Natural killer cell (primary cell): ENCODE measurements at regions not wholly inside any gene's neighbourhood (a gene's known extent, or its start where the extent isn't known, plus 50 kb on each side); places are given as distances from the start of the nearest gene placed in this dataset.
"Not testable (repeated sequence)": the region's sequence is repeated elsewhere in the genome, so short reads cannot be mapped to it uniquely, and the experiment has no call there.

Experiments
- ATAC-seq, 3 donors: fragments of 150-1000 bp in 2 of 3; fragments of 200-7000 bp in 1 of 3; cut with Tn5 transposase; 1 replicate in 1 of 3; 2 replicates in 2 of 3; pipeline ENCODE4 v1.10.0; 2021; ENCODE audit warnings: mild to moderate bottlenecking in 2 of 3, moderate library complexity in 2 of 3
- DNase-seq, 2 donors: peaks; one replicate each; pipeline versions ENCODE4 v3.0.0 to v3.0.0-alpha.2; 2013 to 2021; ENCODE audit warnings: mixed read lengths in 1 of 2
- H3K27ac ChIP-seq: one replicate; pipeline ENCODE4 v1.5.1; 2013; ENCODE audit warnings: mild to moderate bottlenecking, low read length
- H3K27me3 ChIP-seq: one replicate; pipeline ENCODE4 v1.6.1; 2013; ENCODE audit warnings: low read length; ENCODE audit not compliant: control insufficient read depth, insufficient read depth
- H3K36me3 ChIP-seq: one replicate; pipeline ENCODE4 v1.6.1; 2013; ENCODE audit warnings: low read length; ENCODE audit not compliant: control insufficient read depth, insufficient read depth
- H3K4me1 ChIP-seq: one replicate; pipeline ENCODE4 v1.6.1; 2013; ENCODE audit warnings: low read length; ENCODE audit not compliant: control insufficient read depth, insufficient read depth
- H3K4me3 ChIP-seq: one replicate; pipeline ENCODE4 v1.5.1; 2013; ENCODE audit warnings: low read length
- H3K9me3 ChIP-seq: one replicate; pipeline ENCODE4 v1.6.1; 2013; ENCODE audit warnings: low read length; ENCODE audit not compliant: control insufficient read depth, insufficient read depth
- H3K27ac Mint-ChIP-seq, 2 donors: one replicate each; pipeline ENCODE4 v1.8.0; 2022; ENCODE audit warnings: mild to moderate bottlenecking in 2 of 2, mixed read lengths in 2 of 2, moderate library complexity in 1 of 2
- H3K27me3 Mint-ChIP-seq, 2 donors: one replicate each; pipeline ENCODE4 v1.8.0; 2022; ENCODE audit warnings: low read depth in 2 of 2, mixed read lengths in 2 of 2
- H3K36me3 Mint-ChIP-seq: one replicate; pipeline ENCODE4 v1.8.0; 2022; ENCODE audit warnings: mixed read lengths
- H3K4me1 Mint-ChIP-seq, 2 donors: one replicate each; pipeline ENCODE4 v1.8.0; 2022; ENCODE audit warnings: mixed read lengths in 2 of 2
- H3K4me3 Mint-ChIP-seq: one replicate; pipeline ENCODE4 v1.8.0; 2022; ENCODE audit warnings: mild to moderate bottlenecking, moderate library complexity, mixed read lengths
- H3K9me3 Mint-ChIP-seq, 2 donors: one replicate each; pipeline ENCODE4 v1.8.0; 2022; ENCODE audit warnings: mixed read lengths in 2 of 2
- CTCF ChIP-seq: fragments of 200-600 bp; IDR thresholded peaks from one replicate; pipeline ENCODE4 v1.8.0; 2022; ENCODE audit warnings: antibody characterized with exemption
- WGBS: methylation state at CpG from one replicate; pipeline ENCODE4 v1.1.7; 2013; ENCODE audit warnings: missing lambda C conversion rate; ENCODE audit not compliant: insufficient coverage; 5-methylcytosine and 5-hydroxymethylcytosine counted together
- intact Hi-C: fragments of 100-400 bp; cut with micrococcal nuclease; formaldehyde crosslinking; loops from one replicate; pipeline ENCODE4 v1.14.2; 2022

- H3K4me1 ChIP-seq, H3K36me3 ChIP-seq, H3K4me1 Mint-ChIP-seq, H3K27ac Mint-ChIP-seq, H3K4me3 Mint-ChIP-seq, ATAC-seq, H3K4me3 ChIP-seq, H3K9me3 Mint-ChIP-seq, H3K27me3 ChIP-seq, DNase-seq, H3K9me3 ChIP-seq, H3K27ac ChIP-seq, intact Hi-C loops: not testable (repeated sequence)
- Mint-ChIP-seq H3K27me3 (peaks cover 2 to 25% of the 10 kb centered on the region in 2 donors), H3K36me3 (peaks cover 15% of the 10 kb centered on the region)
- no CpG with 5 or more reads among the region's 1 CpG for WGBS
Measured at GRCh38 chrX:65851306-65851705, 183.9 kb downstream of the MSN start.

GRCh38 chrX:65850821-65851220 is 183.4 kb downstream of the MSN start:
- Mint-ChIP-seq H3K27me3 (peaks cover 2 to 25% of the 10 kb centered on the region in 2 donors), H3K36me3 (peaks cover 15% of the 10 kb centered on the region)
- H3K4me1 ChIP-seq, intact Hi-C loops, H3K9me3 Mint-ChIP-seq, DNase-seq, H3K27ac ChIP-seq, H3K27me3 ChIP-seq, H3K4me3 ChIP-seq, H3K27ac Mint-ChIP-seq, ATAC-seq, H3K4me3 Mint-ChIP-seq, H3K36me3 ChIP-seq, H3K4me1 Mint-ChIP-seq, H3K9me3 ChIP-seq: not testable (repeated sequence)
- WGBS: no CpG with 5 or more reads among the region's 2 CpGs

GRCh38 chrX:65846974-65847373 is 179.5 kb downstream of the MSN start:
- DNase-seq: no peak
- intact Hi-C loops: no loop called here
- ATAC-seq: no peak
- Mint-ChIP-seq H3K27ac (no peak overlapping the region), H3K4me1 (peaks cover 0 to 4% of the 10 kb centered on the region in 2 donors), H3K4me3 (no peak overlapping the region), H3K9me3 (no peaks in the 10 kb centered on the region), H3K36me3 (no peaks in the 10 kb centered on the region), H3K27me3 (peaks cover 1 to 4% of the 10 kb centered on the region in 2 donors)
- H3K4me3 ChIP-seq: no peak overlapping the region
- no peaks in the 10 kb centered on the region for H3K36me3 ChIP-seq
- no peaks in the 10 kb centered on the region for H3K9me3 ChIP-seq
- TF ChIP-seq CTCF: no peak
- no peak overlapping the region for H3K27ac ChIP-seq
- no CpG with 5 or more reads among the region's 2 CpGs for WGBS
- H3K4me1 ChIP-seq: no peaks in the 10 kb centered on the region
- no peaks in the 10 kb centered on the region for H3K27me3 ChIP-seq

GRCh38 chrX:65841263-65841662 is 173.8 kb downstream of the MSN start:
- TF ChIP-seq CTCF: no peak
- H3K36me3 ChIP-seq: no peaks in the 10 kb centered on the region
- H3K27me3 ChIP-seq: no peaks in the 10 kb centered on the region
- Mint-ChIP-seq H3K36me3 (no peaks in the 10 kb centered on the region), H3K4me1 (peaks cover 8 to 10% of the 10 kb centered on the region in 2 donors), H3K27me3 (peaks cover 3 to 8% of the 10 kb centered on the region in 2 donors), H3K4me3 (no peak overlapping the region), H3K27ac (no peak overlapping the region), H3K9me3 (no peaks in the 10 kb centered on the region)
- no peak overlapping the region for H3K4me3 ChIP-seq
- H3K4me1 ChIP-seq: peaks cover 5% of the 10 kb centered on the region
- ATAC-seq (no peak), DNase-seq (no peak)
- no peaks in the 10 kb centered on the region for H3K9me3 ChIP-seq
- WGBS: 95% methylated on average over 2 of the region's 2 CpGs
- no peak overlapping the region for H3K27ac ChIP-seq
- intact Hi-C loops: no loop called here

GRCh38 chrX:65838674-65839073 is 171.2 kb downstream of the MSN start:
- no peaks in the 10 kb centered on the region for H3K27me3 ChIP-seq
- Mint-ChIP-seq H3K36me3 (no peaks in the 10 kb centered on the region), H3K4me3 (no peak overlapping the region), H3K4me1 (peaks cover 8 to 10% of the 10 kb centered on the region in 2 donors), H3K27me3 (peaks cover 3 to 8% of the 10 kb centered on the region in 2 donors), H3K9me3 (no peaks in the 10 kb centered on the region), H3K27ac (no peak overlapping the region)
- ATAC-seq (no peak), DNase-seq (no peak)
- H3K4me3 ChIP-seq: no peak overlapping the region
- H3K36me3 ChIP-seq: no peaks in the 10 kb centered on the region
- WGBS: 96% methylated on average over 3 of the region's 3 CpGs
- TF ChIP-seq CTCF: no peak
- H3K27ac ChIP-seq: no peak overlapping the region
- H3K9me3 ChIP-seq: no peaks in the 10 kb centered on the region
- intact Hi-C loops: no loop called here
- peaks cover 5% of the 10 kb centered on the region for H3K4me1 ChIP-seq
